H9 (cell line): ENCODE measurements at regions not wholly inside any gene's neighbourhood (a gene's known extent, or its start where the extent isn't known, plus 50 kb on each side); places are given as distances from the start of the nearest gene placed in this dataset.

ENCODE experiments used
- DNase-seq: peaks from one replicate; pipeline ENCODE4 v3.0.0-alpha.2; 2017
- H2AFZ ChIP-seq: one replicate; pipeline ENCODE4 v1.6.1; 2013; ENCODE audit warnings: mild to moderate bottlenecking, low read length, control low read depth, moderate library complexity
- H2AK5ac ChIP-seq: 2 replicates; pipeline ENCODE4 v1.6.1; 2013; ENCODE audit warnings: low read length, control low read depth, mixed read lengths; ENCODE audit not compliant: insufficient read length
- H2BK120ac ChIP-seq: one replicate; pipeline ENCODE4 v1.6.1; 2013; ENCODE audit warnings: low read depth, mild to moderate bottlenecking, low read length, control low read depth, inconsistent platforms; ENCODE audit not compliant: poor library complexity, severe bottlenecking
- H2BK12ac ChIP-seq: 2 replicates; pipeline ENCODE4 v1.6.1; 2013; ENCODE audit warnings: low read length, control low read depth, mixed read lengths, low read depth; ENCODE audit not compliant: insufficient read length
- H2BK15ac ChIP-seq: 2 replicates; pipeline ENCODE4 v1.6.1; 2013; ENCODE audit warnings: low read depth, low read length, control low read depth
- H2BK20ac ChIP-seq: one replicate; pipeline ENCODE4 v1.6.1; 2013; ENCODE audit warnings: low read depth, mild to moderate bottlenecking, low read length, control low read depth, inconsistent platforms; ENCODE audit not compliant: poor library complexity, severe bottlenecking
- H2BK5ac ChIP-seq: 2 replicates; pipeline ENCODE4 v1.6.1; 2013; ENCODE audit warnings: low read length, control low read depth, mixed read lengths; ENCODE audit not compliant: insufficient read length
- H3K14ac ChIP-seq: 2 replicates; pipeline ENCODE4 v1.6.1; 2013; ENCODE audit warnings: low read length, control low read depth; ENCODE audit not compliant: insufficient read depth
- H3K18ac ChIP-seq: 2 replicates; pipeline ENCODE4 v1.6.1; 2013; ENCODE audit warnings: low read depth, mild to moderate bottlenecking, mixed read lengths, low read length, control low read depth; ENCODE audit not compliant: insufficient read length
- H3K23ac ChIP-seq: 2 replicates; pipeline ENCODE4 v1.6.1; 2013; ENCODE audit warnings: low read length, control low read depth, mixed read lengths, low read depth; ENCODE audit not compliant: insufficient read length
- H3K23me2 ChIP-seq: 2 replicates; pipeline ENCODE4 v1.6.1; 2013; ENCODE audit warnings: low read depth, mild to moderate bottlenecking, mixed read lengths, low read length, control low read depth; ENCODE audit not compliant: insufficient read length, poor library complexity, severe bottlenecking
- H3K27ac ChIP-seq: 2 replicates; pipeline ENCODE4 v1.5.1; 2013; ENCODE audit warnings: low read length, control low read depth, mixed read lengths, low read depth; ENCODE audit not compliant: insufficient read length
- H3K27me3 ChIP-seq: 2 replicates; pipeline ENCODE4 v1.6.1; 2013; ENCODE audit warnings: low read length, control low read depth, inconsistent platforms; ENCODE audit not compliant: insufficient read depth
- H3K4ac ChIP-seq: 2 replicates; pipeline ENCODE4 v1.6.1; 2013; ENCODE audit warnings: low read depth, mild to moderate bottlenecking, control low read depth, inconsistent platforms, low read length, moderate library complexity
- H3K4me1 ChIP-seq: 2 replicates; pipeline ENCODE4 v1.6.1; 2013; ENCODE audit warnings: low read length, control low read depth, inconsistent platforms; ENCODE audit not compliant: insufficient read depth
- H3K4me2 ChIP-seq: 2 replicates; pipeline ENCODE4 v1.6.1; 2013; ENCODE audit warnings: low read length, control low read depth, mixed read lengths; ENCODE audit not compliant: insufficient read length, insufficient read depth
- H3K56ac ChIP-seq: 2 replicates; pipeline ENCODE4 v1.6.1; 2013; ENCODE audit warnings: low read depth, mild to moderate bottlenecking, mixed read lengths, low read length, control low read depth; ENCODE audit not compliant: insufficient read length
- H3K79me1 ChIP-seq: 2 replicates; pipeline ENCODE4 v1.6.1; 2013; ENCODE audit warnings: low read depth, mild to moderate bottlenecking, moderate library complexity, low read length, control low read depth, inconsistent platforms; ENCODE audit not compliant: insufficient read depth, poor library complexity, severe bottlenecking
- H3K79me2 ChIP-seq: 2 replicates; pipeline ENCODE4 v1.6.1; 2013; ENCODE audit warnings: low read length, control low read depth, inconsistent platforms; ENCODE audit not compliant: insufficient read depth
- H3K9ac ChIP-seq: 2 replicates; pipeline ENCODE4 v1.6.1; 2013; ENCODE audit warnings: low read length, control low read depth, mixed read lengths; ENCODE audit not compliant: insufficient read length; ENCODE audit errors: extremely low read depth
- H3K9me3 ChIP-seq: one replicate; pipeline ENCODE4 v1.6.1; 2013; ENCODE audit warnings: low read depth, low read length, inconsistent platforms; ENCODE audit not compliant: control insufficient read depth
- H3T11ph ChIP-seq: one replicate; pipeline ENCODE4 v1.6.1; 2013; ENCODE audit warnings: mild to moderate bottlenecking, low read length, control low read depth, inconsistent platforms
- H4K20me1 ChIP-seq: one replicate; pipeline ENCODE4 v1.6.1; 2013; ENCODE audit not compliant: control insufficient read depth, insufficient read length, insufficient read depth
- H4K5ac ChIP-seq: 2 replicates; pipeline ENCODE4 v1.6.1; 2013; ENCODE audit warnings: low read depth, mild to moderate bottlenecking, mixed read lengths, low read length, control low read depth; ENCODE audit not compliant: insufficient read length
- H4K8ac ChIP-seq: replicated peaks from 2 replicates; pipeline ENCODE4 v1.6.1; 2013; ENCODE audit warnings: low read length, control low read depth, mixed read lengths, low read depth; ENCODE audit not compliant: insufficient read length
- H4K91ac ChIP-seq: 2 replicates; pipeline ENCODE4 v1.6.1; 2013; ENCODE audit warnings: low read depth, mild to moderate bottlenecking, moderate library complexity, mixed read lengths, low read length, control low read depth; ENCODE audit not compliant: insufficient read length
- H3K27ac Mint-ChIP-seq, 3 experiments: 2 replicates in 2 of 3; 3 replicates in 1 of 3; pipeline ENCODE4 v1.8.0; 2020 to 2021; ENCODE audit warnings: mixed read lengths in 3 of 3, mild to moderate bottlenecking in 1 of 3, moderate library complexity in 1 of 3
- H3K27me3 Mint-ChIP-seq: 2 replicates; pipeline ENCODE4 v1.8.0; 2021; ENCODE audit warnings: low read depth, mild to moderate bottlenecking, moderate library complexity, mixed read lengths
- H3K36me3 Mint-ChIP-seq, 3 experiments: 2 replicates in 2 of 3; 3 replicates in 1 of 3; pipeline ENCODE4 v1.8.0; 2020 to 2021; ENCODE audit warnings: low read depth in 3 of 3, mixed read lengths in 3 of 3; ENCODE audit not compliant: insufficient read depth in 1 of 3
- H3K4me1 Mint-ChIP-seq, 2 experiments: 2 replicates each; pipeline ENCODE4 v1.8.0; 2020; ENCODE audit warnings: mixed read lengths in 2 of 2
- H3K4me3 Mint-ChIP-seq, 2 experiments: 2 replicates in 1 of 2; 3 replicates in 1 of 2; pipeline ENCODE4 v1.8.0; 2020 to 2021; ENCODE audit warnings: mild to moderate bottlenecking in 2 of 2, mixed read lengths in 2 of 2, moderate library complexity in 1 of 2
- H3K9me3 Mint-ChIP-seq, 2 experiments: 2 replicates in 1 of 2; 3 replicates in 1 of 2; pipeline ENCODE4 v1.8.0; 2020; ENCODE audit warnings: mild to moderate bottlenecking in 2 of 2, mixed read lengths in 2 of 2, moderate library complexity in 1 of 2
- CTCF ChIP-seq: fragments of 200-600 bp; sonication (generic); conservative IDR thresholded peaks from 3 replicates; pipeline ENCODE4 v1.8.0; 2021; ENCODE audit warnings: antibody characterized with exemption, mild to moderate bottlenecking

DNA sequence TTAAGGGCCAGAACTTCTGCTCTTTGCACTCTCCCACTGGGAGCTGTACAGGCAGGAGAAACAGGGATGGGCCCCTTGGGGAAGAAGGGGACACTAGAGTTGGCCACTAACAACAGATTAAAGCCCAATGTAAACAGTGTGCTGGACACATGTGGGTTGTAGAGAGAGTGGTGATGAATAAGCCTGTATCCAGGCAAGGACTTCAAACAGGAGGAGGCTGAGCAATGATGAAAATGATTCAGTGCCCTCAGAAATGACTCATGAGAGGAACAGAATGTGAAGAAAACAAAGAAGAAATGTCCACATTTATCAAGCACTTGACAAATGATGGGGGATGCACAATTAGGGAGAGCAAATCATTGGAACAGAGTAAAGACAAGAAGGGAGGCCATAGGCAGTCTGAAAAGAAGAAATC, 242.3 kb downstream of the TBX18 start:
- no peaks in the 10 kb centered on the region; a peak in 1 of 5 replicates for H3K9me3 Mint-ChIP-seq
- Histone ChIP-seq H4K20me1 (no peaks in the 10 kb centered on the region), H4K5ac (no peak overlapping the region), H3T11ph (no peak overlapping the region), H3K4ac (no peak overlapping the region), H3K79me2 (no peaks in the 10 kb centered on the region), H3K4me1 (no peaks in the 10 kb centered on the region), H3K27ac (no peak overlapping the region), H2AK5ac (no peak overlapping the region), H4K8ac (no peak overlapping the region), H3K9ac (no peak overlapping the region), H2AFZ (no peak overlapping the region), H3K56ac (no peak overlapping the region), H3K4me2 (no peak overlapping the region), H3K23ac (no peak overlapping the region), H3K18ac (no peak overlapping the region), H3K23me2 (no peaks in the 10 kb centered on the region), H2BK20ac (no peak overlapping the region), H2BK120ac (no peak overlapping the region), H4K91ac (no peak overlapping the region), H3K14ac (no peak overlapping the region), H3K79me1 (no peaks in the 10 kb centered on the region), H3K9me3 (no peaks in the 10 kb centered on the region), H2BK5ac (no peak overlapping the region), H3K27me3 (no peaks in the 10 kb centered on the region), H2BK12ac (no peak overlapping the region), H2BK15ac (no peak overlapping the region)
- H3K4me1 Mint-ChIP-seq: peaks cover 7 to 8% of the 10 kb centered on the region in 2 experiments; a peak in 2 of 4 replicates
- no peak overlapping the region for H3K4me3 Mint-ChIP-seq
- no peak for TF ChIP-seq CTCF
- DNase-seq: no peak
- peaks cover 2% of the 10 kb centered on the region; the same call in 1 of the 2 replicates for H3K27me3 Mint-ChIP-seq
- H3K36me3 Mint-ChIP-seq: no peaks in the 10 kb centered on the region
- H3K27ac Mint-ChIP-seq: no peak overlapping the region
